Right lobe of liver (tissue), 4 donors: ENCODE measurements at regions not wholly inside any gene's neighbourhood (a gene's known extent, or its start where the extent isn't known, plus 50 kb on each side); places are given as distances from the start of the nearest gene placed in this dataset.

ENCODE experiments used
- CTCF ChIP-seq, 4 donors: fragments of 200-600 bp in 3 of 4; fragments of 450-650 bp in 1 of 4; IDR thresholded peaks; one replicate each; pipeline versions ENCODE4 v1.5.1 to v1.8.0; 2016 to 2022; ENCODE audit warnings: antibody characterized with exemption in 4 of 4, mild to moderate bottlenecking in 2 of 4
- POLR2A ChIP-seq: fragments of 450-650 bp; IDR thresholded peaks from one replicate; pipeline ENCODE4 v1.6.1; 2017; ENCODE audit warnings: antibody characterized with exemption, mild to moderate bottlenecking
- donor health status: DM: no; HTN: no; CAD: no.
- donor health status: DM: no; HTN: no; CAD: no.
- donor health status: DM: no; HTN: yes; CAD: no.

DNA sequence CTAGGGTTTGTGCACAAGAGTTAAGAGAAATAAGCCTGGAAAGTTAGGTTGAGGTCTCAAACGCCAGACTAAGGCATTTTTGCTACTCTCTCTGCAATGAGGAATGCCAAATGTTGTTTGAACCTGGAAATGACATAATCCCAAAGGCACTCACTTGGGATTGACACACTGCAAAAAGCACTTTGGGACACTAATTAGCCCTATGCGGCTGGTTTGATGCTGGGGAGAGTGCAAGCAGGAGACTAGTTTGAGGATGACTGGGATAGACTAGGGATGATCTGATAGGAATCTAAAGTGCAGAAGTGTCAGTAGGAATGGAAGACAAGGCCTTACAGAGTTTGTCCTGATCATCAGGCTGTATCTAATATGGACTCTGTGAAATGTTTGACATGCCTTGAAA lies 469.0 kb downstream of the SLC4A3 start:
- TF ChIP-seq CTCF (IDR thresholded peaks at IDR 0.05) (no peak), POLR2A (no peak)
